ENCODE measurements at regions not wholly inside any gene's neighbourhood (a gene's known extent, or its start where the extent isn't known, plus 50 kb on each side); places are given as distances from the start of the nearest gene placed in this dataset.
"Not testable (repeated sequence)": the region's sequence is repeated elsewhere in the genome, so short reads cannot be mapped to it uniquely, and the experiment has no call there.

GRCh38 chr1:243996223-243996622, 54.9 kb upstream of the ZBTB18 start:
- DNase-seq (ENCODE audit: low read depth): no peak

- no peak for DNase-seq (ENCODE audit: low read depth)
These were observed 59.4 kb upstream of the ZBTB18 start for GRCh38 chr1:243991650-243992049.

- no peak for DNase-seq (ENCODE audit: low read depth)
These were observed 66.3 kb upstream of the ZBTB18 start for GRCh38 chr1:243984788-243985187.

- no peak for DNase-seq (ENCODE audit: low read depth)
These were observed 68.5 kb upstream of the ZBTB18 start for GRCh38 chr1:243982447-243983018.

- no peak for DNase-seq (ENCODE audit: low read depth)
These were observed 70.6 kb upstream of the ZBTB18 start for GRCh38 chr1:243980471-243980870.

- DNase-seq (ENCODE audit: low read depth): no peak
These were observed 71.0 kb upstream of the ZBTB18 start for GRCh38 chr1:243980071-243980470.

- DNase-seq (ENCODE audit: low read depth): no peak
These were observed 71.7 kb upstream of the ZBTB18 start for GRCh38 chr1:243979396-243979795.

GRCh38 chr1:243977094-243977493, 74.0 kb upstream of the ZBTB18 start:
- peak; percentile 43 for DNase-seq (ENCODE audit: low read depth)

- peak; percentile 50 for DNase-seq (ENCODE audit: low read depth)
These were observed 76.4 kb upstream of the ZBTB18 start for GRCh38 chr1:243974451-243975292.

- no peak for DNase-seq (ENCODE audit: low read depth)
These were observed 77.9 kb upstream of the ZBTB18 start for GRCh38 chr1:243973169-243973568.

- DNase-seq (ENCODE audit: low read depth): no peak
These were observed 81.0 kb upstream of the ZBTB18 start for GRCh38 chr1:243970077-243970476.

GRCh38 chr1:243968413-243968812, 82.7 kb upstream of the ZBTB18 start:
- DNase-seq (ENCODE audit: low read depth): peak; percentile 45

GRCh38 chr1:243964915-243965314, 86.2 kb upstream of the ZBTB18 start:
- DNase-seq (ENCODE audit: low read depth): no peak

- DNase-seq (ENCODE audit: low read depth): no peak
These were observed 87.5 kb upstream of the ZBTB18 start for GRCh38 chr1:243963571-243963970.

- no peak for DNase-seq (ENCODE audit: low read depth)
These were observed 88.5 kb upstream of the ZBTB18 start for GRCh38 chr1:243962541-243962940.

- no peak for DNase-seq (ENCODE audit: low read depth)
These were observed 91.1 kb upstream of the ZBTB18 start for GRCh38 chr1:243959998-243960397.

- DNase-seq (ENCODE audit: low read depth): no peak
These were observed 93.9 kb upstream of the ZBTB18 start for GRCh38 chr1:243957141-243957540.

GRCh38 chr1:243956450-243956849, 94.6 kb upstream of the ZBTB18 start:
- DNase-seq (ENCODE audit: low read depth): no peak

- not testable (repeated sequence) for DNase-seq (ENCODE audit: low read depth)
These were observed 99.9 kb upstream of the ZBTB18 start for GRCh38 chr1:243951207-243951606.

GRCh38 chr1:243950166-243950565, 100.1 kb upstream of the AKT3 start:
- peak; percentile 92 for DNase-seq (ENCODE audit: low read depth)

GRCh38 chr1:243946946-243947345, 96.9 kb upstream of the AKT3 start:
- no peak for DNase-seq (ENCODE audit: low read depth)

GRCh38 chr1:243946253-243946652, 96.2 kb upstream of the AKT3 start:
- DNase-seq (ENCODE audit: low read depth): no peak

- no peak for DNase-seq (ENCODE audit: low read depth)
These were observed 95.7 kb upstream of the AKT3 start for GRCh38 chr1:243945727-243946126.
